A673 (cell line): ENCODE measurements at regions not wholly inside any gene's neighbourhood (a gene's known extent, or its start where the extent isn't known, plus 50 kb on each side); places are given as distances from the start of the nearest gene placed in this dataset.

ENCODE experiments used
- BruUV-seq: library from RNA; stranded (reverse); fragments of 400-500 nt; replicated peaks from 2 replicates; lab custom pipeline; 2021; lab: Mats Ljungman, UMichigan
- CTCF ChIA-PET: fragments of 300-600 bp; sonication (Branson Sonifier 250); formaldehyde crosslinking; loops from one replicate; lab custom pipeline; 2022; ENCODE audit warnings: antibody characterized with exemption; lab: Charles Lee
- POLR2A ChIA-PET: fragments of 300-600 bp; sonication (Branson Sonifier 250); formaldehyde crosslinking; loops from one replicate; lab custom pipeline; 2022; ENCODE audit warnings: antibody characterized with exemption; ENCODE audit not compliant: low non-redundant PET; lab: Charles Lee
- DNase-seq: peaks from one replicate; pipeline ENCODE4 v3.0.0-alpha.2; 2015; ENCODE audit warnings: low spot score
- H3K27ac ChIP-seq: fragments of 200-600 bp; sonication (generic); 2 replicates; pipeline ENCODE4 v1.5.1; 2016; ENCODE audit warnings: mixed run types, low read depth, mild to moderate bottlenecking, mixed read lengths, antibody characterized with exemption, low read length; ENCODE audit not compliant: poor library complexity, severe bottlenecking
- H3K27me3 ChIP-seq: fragments of 200-600 bp; sonication (generic); replicated peaks from 2 replicates; pipeline ENCODE4 v1.6.1; 2017; ENCODE audit warnings: mixed run types, low read depth, mild to moderate bottlenecking, mixed read lengths, antibody characterized with exemption, low read length; ENCODE audit not compliant: insufficient read depth, poor library complexity
- H3K36me3 ChIP-seq: fragments of 200-600 bp; sonication (generic); 2 replicates; pipeline ENCODE4 v1.6.1; 2016; ENCODE audit warnings: mixed run types, mild to moderate bottlenecking, mixed read lengths, antibody characterized with exemption, low read length; ENCODE audit not compliant: insufficient read depth, poor library complexity, severe bottlenecking
- H3K4me1 ChIP-seq: fragments of 200-600 bp; sonication (generic); 2 replicates; pipeline ENCODE4 v1.6.1; 2017; ENCODE audit warnings: mixed run types, mild to moderate bottlenecking, mixed read lengths, antibody characterized with exemption, low read length; ENCODE audit not compliant: insufficient read depth, poor library complexity, severe bottlenecking
- H3K4me3 ChIP-seq: fragments of 200-600 bp; sonication (generic); 2 replicates; pipeline ENCODE4 v1.5.1; 2016; ENCODE audit warnings: low read depth, mixed run types, mild to moderate bottlenecking, mixed read lengths, low read length; ENCODE audit not compliant: poor library complexity, severe bottlenecking
- H3K9me3 ChIP-seq: fragments of 200-600 bp; sonication (generic); 2 replicates; pipeline ENCODE4 v1.6.1; 2016; ENCODE audit warnings: mixed run types, low read depth, mild to moderate bottlenecking, mixed read lengths, antibody characterized with exemption, low read length; ENCODE audit not compliant: poor library complexity, severe bottlenecking
- CTCF ChIP-seq: fragments of 300-800, 200-600 bp; sonication (generic); conservative IDR thresholded peaks from 2 replicates; pipeline ENCODE4 v1.5.1; 2017; ENCODE audit warnings: low read depth, mild to moderate bottlenecking, antibody characterized with exemption, low read length, moderate library complexity, mixed read lengths
- EZH2 ChIP-seq: fragments of 200-600 bp; sonication (generic); IDR thresholded peaks from 2 replicates; pipeline ENCODE4 v1.6.1; 2017; ENCODE audit warnings: borderline replicate concordance, low read depth, mild to moderate bottlenecking, mixed read lengths, antibody characterized with exemption, low read length; ENCODE audit not compliant: poor library complexity, severe bottlenecking
- intact Hi-C: fragments of 100-400 bp; cut with micrococcal nuclease; formaldehyde crosslinking; loops from one replicate; pipeline ENCODE4 v1.10.0; 2022; ENCODE audit not compliant: unreplicated experiment

- no TSS peak for BruUV-seq
- intact Hi-C loops = loop anchor here (1.0 to 10.0 kb wide), 8 partner anchors 64 to 1684 kb away; partner anchors contain the start of gene PARD3B
- Histone ChIP-seq H3K27ac (no peak overlapping the region), H3K27me3 (no peaks in the 10 kb centered on the region), H3K36me3 (no peaks in the 10 kb centered on the region), H3K9me3 (no peaks in the 10 kb centered on the region), H3K4me1 (peaks cover 35% of the 10 kb centered on the region), H3K4me3 (no peak overlapping the region)
- ChIA-PET POLR2A (no interaction called here), CTCF (interaction anchor here (1.5 to 1.9 kb wide), 3 partner anchors 63 to 1415 kb away, joined by 3 to 5 read pairs (median 5); no protein-coding TSS in a partner anchor)
- no peak for TF ChIP-seq EZH2
- TF ChIP-seq CTCF = no peak
- no peak for DNase-seq
Observed at GRCh38 chr2:204260901-204261300, 284.4 kb upstream of the PARD3B start.

- no peaks in the 10 kb centered on the region for H3K9me3 ChIP-seq
- H3K4me1 ChIP-seq = peaks cover 33% of the 10 kb centered on the region
- no TSS peak for BruUV-seq
- H3K4me3 ChIP-seq = no peak overlapping the region
- intact Hi-C loops = loop anchor here (2.0 to 10.0 kb wide), 7 partner anchors 117 to 1683 kb away; partner anchors contain the start of gene PARD3B
- H3K27ac ChIP-seq = no peak overlapping the region
- DNase-seq = no peak
- TF ChIP-seq EZH2 (no peak), CTCF (no peak)
- ChIA-PET CTCF (interaction anchor here (1.5 kb wide), 1 partner anchor 62 kb away, joined by 3 read pairs; no protein-coding TSS in a partner anchor), POLR2A (no interaction called here)
- no peaks in the 10 kb centered on the region for H3K27me3 ChIP-seq
- no peaks in the 10 kb centered on the region for H3K36me3 ChIP-seq
Observed at GRCh38 chr2:204261846-204262245, 283.4 kb upstream of the PARD3B start.

- CTCF ChIA-PET = interaction anchor here (0.6 kb wide), 1 partner anchor 119 kb away, joined by 3 read pairs; no protein-coding TSS in a partner anchor
- intact Hi-C loops = loop anchor here (5.0 to 10.0 kb wide), 5 partner anchors 242 to 1681 kb away; partner anchors contain the start of gene PARD3B
- TF ChIP-seq EZH2 (no peak), CTCF (no peak)
- POLR2A ChIA-PET = interaction anchor here (0.6 kb wide), 1 partner anchor 61 kb away, joined by 4 read pairs; no protein-coding TSS in a partner anchor
- peak overlapping the region; percentile 13 for H3K4me3 ChIP-seq
- H3K4me1 ChIP-seq = peaks cover 33% of the 10 kb centered on the region
- peak; percentile 62 for DNase-seq
- no peak overlapping the region for H3K27ac ChIP-seq
- no TSS peak for BruUV-seq
- no peaks in the 10 kb centered on the region for H3K36me3 ChIP-seq
- no peaks in the 10 kb centered on the region for H3K27me3 ChIP-seq
- H3K9me3 ChIP-seq = no peaks in the 10 kb centered on the region
Observed at GRCh38 chr2:204264085-204264553, 281.2 kb upstream of the PARD3B start.
